WTC11 (cell line): ENCODE measurements at regions not wholly inside any gene's neighbourhood (a gene's known extent, or its start where the extent isn't known, plus 50 kb on each side); places are given as distances from the start of the nearest gene placed in this dataset.

Experiments used
- ATAC-seq: fragments of 200-7000 bp; cut with Tn5 transposase; 2 replicates; pipeline ENCODE4 v1.10.0; 2021; ENCODE audit warnings: mild to moderate bottlenecking, moderate library complexity
- CTCF ChIA-PET: fragments of 300-600 bp; sonication (Branson Sonifier 250); formaldehyde crosslinking; loops from one replicate; lab custom pipeline; 2021; ENCODE audit warnings: antibody characterized with exemption; lab: Charles Lee
- POLR2A ChIA-PET: fragments of 350-600 bp; sonication (Branson Sonifier 250); formaldehyde crosslinking; loops from one replicate; lab custom pipeline; 2021; ENCODE audit warnings: antibody characterized with exemption; lab: Charles Lee
- DNase-seq: peaks from one replicate; pipeline ENCODE4 v3.0.0; 2021; ENCODE audit warnings: low spot score
- H3K27ac Mint-ChIP-seq: 2 replicates; pipeline ENCODE4 v1.8.0; 2021; ENCODE audit warnings: mixed read lengths
- H3K27me3 Mint-ChIP-seq: 2 replicates; pipeline ENCODE4 v1.8.0; 2021; ENCODE audit warnings: low read depth, mild to moderate bottlenecking, moderate library complexity, mixed read lengths
- H3K36me3 Mint-ChIP-seq: 2 replicates; pipeline ENCODE4 v1.8.0; 2021; ENCODE audit warnings: mixed read lengths
- H3K4me1 Mint-ChIP-seq: 2 replicates; pipeline ENCODE4 v1.8.0; 2022; ENCODE audit warnings: mixed read lengths
- H3K4me3 Mint-ChIP-seq: 2 replicates; pipeline ENCODE4 v1.8.0; 2021; ENCODE audit warnings: mild to moderate bottlenecking, moderate library complexity, mixed read lengths
- H3K9me3 Mint-ChIP-seq: 2 replicates; pipeline ENCODE4 v1.8.0; 2021; ENCODE audit warnings: mixed read lengths
- CBFB ChIP-seq: sonication (generic); formaldehyde crosslinking; IDR thresholded peaks from 2 replicates; pipeline ENCODE4 v1.8.1; 2022; ENCODE audit warnings: mild to moderate bottlenecking, low read depth, missing genetic modification reagents
- FOXK1 ChIP-seq: sonication (generic); formaldehyde crosslinking; IDR thresholded peaks from 2 replicates; pipeline ENCODE4 v1.8.0; 2022; ENCODE audit warnings: mild to moderate bottlenecking, moderate library complexity, missing genetic modification reagents
- JAZF1 ChIP-seq: fragments of 250-450 bp; sonication (Bioruptor Pico); IDR thresholded peaks from 2 replicates; pipeline ENCODE4 v1.9.0; 2021; ENCODE audit warnings: moderate library complexity, mild to moderate bottlenecking, inconsistent platforms
- MXD4 ChIP-seq: fragments of 250-450 bp; sonication (Bioruptor Pico); IDR thresholded peaks from 2 replicates; pipeline ENCODE4 v1.8.0; 2021; ENCODE audit warnings: mild to moderate bottlenecking, moderate library complexity, borderline replicate concordance
- NFE2L1 ChIP-seq: sonication (generic); formaldehyde crosslinking; IDR thresholded peaks from 2 replicates; pipeline ENCODE4 v1.8.1; 2023; ENCODE audit warnings: missing genetic modification reagents
- NR1H2 ChIP-seq: sonication (generic); formaldehyde crosslinking; IDR thresholded peaks from 2 replicates; pipeline ENCODE4 v1.9.0; 2021; ENCODE audit warnings: mild to moderate bottlenecking, moderate library complexity, missing genetic modification reagents
- RELA ChIP-seq: sonication (generic); formaldehyde crosslinking; IDR thresholded peaks from 2 replicates; pipeline ENCODE4 v1.8.1; 2022; ENCODE audit warnings: missing genetic modification reagents, mild to moderate bottlenecking, borderline replicate concordance
- SOX15 ChIP-seq: fragments of 250-450 bp; sonication (Bioruptor Pico); IDR thresholded peaks from 2 replicates; pipeline ENCODE4 v1.9.0; 2021; ENCODE audit warnings: mild to moderate bottlenecking
- ZNF263 ChIP-seq: sonication (generic); formaldehyde crosslinking; IDR thresholded peaks from 2 replicates; pipeline ENCODE4 v1.8.1; 2022; ENCODE audit warnings: low read depth, mild to moderate bottlenecking, moderate library complexity, missing genetic modification reagents
- ZNF396 ChIP-seq: fragments of 250-450 bp; sonication (Bioruptor Pico); IDR thresholded peaks from 2 replicates; pipeline ENCODE4 v1.8.0; 2021; ENCODE audit warnings: mild to moderate bottlenecking, moderate library complexity, borderline replicate concordance
- TF ChIP-seq, protein P1 (sequence below): sonication (generic); formaldehyde crosslinking; IDR thresholded peaks from 2 replicates; pipeline ENCODE4 v1.8.0; 2022; ENCODE audit warnings: missing genetic modification reagents
- TF ChIP-seq, protein P2 (sequence below): sonication (generic); formaldehyde crosslinking; IDR thresholded peaks from 2 replicates; pipeline ENCODE4 v1.8.1; 2022; ENCODE audit warnings: low read depth, mild to moderate bottlenecking, moderate library complexity, missing genetic modification reagents, borderline replicate concordance
- TF ChIP-seq, protein P3 (sequence below): sonication (generic); formaldehyde crosslinking; IDR thresholded peaks from 2 replicates; pipeline ENCODE4 v1.8.0; 2022; ENCODE audit warnings: mild to moderate bottlenecking, missing genetic modification reagents
- TF ChIP-seq, protein P4 (sequence below): fragments of 250-450 bp; sonication (Bioruptor Pico); IDR thresholded peaks from 2 replicates; pipeline ENCODE4 v2.1.2; 2022; ENCODE audit warnings: mild to moderate bottlenecking, moderate library complexity
- TF ChIP-seq, protein P5 (sequence below): fragments of 200-600 bp; IDR thresholded peaks from 2 replicates; pipeline ENCODE4 v1.8.0; 2022; ENCODE audit warnings: antibody characterized with exemption
- TF ChIP-seq, protein P6 (sequence below): fragments of 250-450 bp; sonication (Bioruptor Pico); IDR thresholded peaks from 2 replicates; pipeline ENCODE4 v1.9.0; 2021; ENCODE audit warnings: moderate library complexity, mild to moderate bottlenecking, inconsistent platforms, borderline replicate concordance
- TF ChIP-seq, protein P7 (sequence below): sonication (generic); formaldehyde crosslinking; IDR thresholded peaks from 2 replicates; pipeline ENCODE4 v1.8.1; 2022; ENCODE audit warnings: missing genetic modification reagents, borderline replicate concordance
- TF ChIP-seq, protein P8 (sequence below): sonication (generic); formaldehyde crosslinking; IDR thresholded peaks from 2 replicates; pipeline ENCODE4 v1.8.0; 2023; ENCODE audit warnings: mild to moderate bottlenecking, missing genetic modification reagents

DNA sequence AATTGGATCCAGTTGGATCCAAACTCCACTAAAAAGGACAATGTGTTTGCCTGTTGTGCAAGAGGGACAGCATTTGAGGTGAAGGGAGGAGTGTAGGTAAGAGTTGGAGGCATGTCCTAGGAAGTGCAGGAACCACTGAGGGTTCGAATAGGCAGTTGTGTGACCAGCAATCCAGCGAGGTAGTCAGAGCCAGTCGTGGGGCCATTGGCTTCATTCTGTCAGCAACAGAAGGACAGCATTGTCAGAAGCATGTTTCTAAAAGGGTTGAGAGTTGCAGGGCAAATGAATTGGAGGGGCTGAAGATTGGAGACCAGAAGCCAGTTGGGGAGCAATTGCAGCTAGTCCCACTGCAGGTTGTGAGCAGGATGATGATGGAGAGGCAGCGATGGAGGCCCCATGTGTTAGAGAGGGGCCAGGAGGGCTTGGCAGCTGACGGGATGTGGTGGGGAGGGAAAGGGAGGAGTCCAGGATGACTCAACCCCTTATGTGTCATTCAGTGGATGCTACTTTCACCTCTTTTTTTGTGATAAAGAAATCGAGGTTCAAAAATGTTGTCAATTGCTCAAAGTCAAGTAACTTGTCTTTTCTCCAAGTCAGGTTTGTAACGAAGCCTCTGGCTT, 96.7 kb upstream of the SIX3 start (continued):
- TF ChIP-seq, protein P1, sequence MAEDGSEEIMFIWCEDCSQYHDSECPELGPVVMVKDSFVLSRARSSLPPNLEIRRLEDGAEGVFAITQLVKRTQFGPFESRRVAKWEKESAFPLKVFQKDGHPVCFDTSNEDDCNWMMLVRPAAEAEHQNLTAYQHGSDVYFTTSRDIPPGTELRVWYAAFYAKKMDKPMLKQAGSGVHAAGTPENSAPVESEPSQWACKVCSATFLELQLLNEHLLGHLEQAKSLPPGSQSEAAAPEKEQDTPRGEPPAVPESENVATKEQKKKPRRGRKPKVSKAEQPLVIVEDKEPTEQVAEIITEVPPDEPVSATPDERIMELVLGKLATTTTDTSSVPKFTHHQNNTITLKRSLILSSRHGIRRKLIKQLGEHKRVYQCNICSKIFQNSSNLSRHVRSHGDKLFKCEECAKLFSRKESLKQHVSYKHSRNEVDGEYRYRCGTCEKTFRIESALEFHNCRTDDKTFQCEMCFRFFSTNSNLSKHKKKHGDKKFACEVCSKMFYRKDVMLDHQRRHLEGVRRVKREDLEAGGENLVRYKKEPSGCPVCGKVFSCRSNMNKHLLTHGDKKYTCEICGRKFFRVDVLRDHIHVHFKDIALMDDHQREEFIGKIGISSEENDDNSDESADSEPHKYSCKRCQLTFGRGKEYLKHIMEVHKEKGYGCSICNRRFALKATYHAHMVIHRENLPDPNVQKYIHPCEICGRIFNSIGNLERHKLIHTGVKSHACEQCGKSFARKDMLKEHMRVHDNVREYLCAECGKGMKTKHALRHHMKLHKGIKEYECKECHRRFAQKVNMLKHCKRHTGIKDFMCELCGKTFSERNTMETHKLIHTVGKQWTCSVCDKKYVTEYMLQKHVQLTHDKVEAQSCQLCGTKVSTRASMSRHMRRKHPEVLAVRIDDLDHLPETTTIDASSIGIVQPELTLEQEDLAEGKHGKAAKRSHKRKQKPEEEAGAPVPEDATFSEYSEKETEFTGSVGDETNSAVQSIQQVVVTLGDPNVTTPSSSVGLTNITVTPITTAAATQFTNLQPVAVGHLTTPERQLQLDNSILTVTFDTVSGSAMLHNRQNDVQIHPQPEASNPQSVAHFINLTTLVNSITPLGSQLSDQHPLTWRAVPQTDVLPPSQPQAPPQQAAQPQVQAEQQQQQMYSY (CRISPR knock-in tag): no peak
- TF ChIP-seq, protein P2, sequence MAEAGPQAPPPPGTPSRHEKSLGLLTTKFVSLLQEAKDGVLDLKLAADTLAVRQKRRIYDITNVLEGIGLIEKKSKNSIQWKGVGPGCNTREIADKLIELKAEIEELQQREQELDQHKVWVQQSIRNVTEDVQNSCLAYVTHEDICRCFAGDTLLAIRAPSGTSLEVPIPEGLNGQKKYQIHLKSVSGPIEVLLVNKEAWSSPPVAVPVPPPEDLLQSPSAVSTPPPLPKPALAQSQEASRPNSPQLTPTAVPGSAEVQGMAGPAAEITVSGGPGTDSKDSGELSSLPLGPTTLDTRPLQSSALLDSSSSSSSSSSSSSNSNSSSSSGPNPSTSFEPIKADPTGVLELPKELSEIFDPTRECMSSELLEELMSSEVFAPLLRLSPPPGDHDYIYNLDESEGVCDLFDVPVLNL: no peak
- TF ChIP-seq SOX15: no peak
- TF ChIP-seq, all 79 proteins: peak for 0

DNA sequence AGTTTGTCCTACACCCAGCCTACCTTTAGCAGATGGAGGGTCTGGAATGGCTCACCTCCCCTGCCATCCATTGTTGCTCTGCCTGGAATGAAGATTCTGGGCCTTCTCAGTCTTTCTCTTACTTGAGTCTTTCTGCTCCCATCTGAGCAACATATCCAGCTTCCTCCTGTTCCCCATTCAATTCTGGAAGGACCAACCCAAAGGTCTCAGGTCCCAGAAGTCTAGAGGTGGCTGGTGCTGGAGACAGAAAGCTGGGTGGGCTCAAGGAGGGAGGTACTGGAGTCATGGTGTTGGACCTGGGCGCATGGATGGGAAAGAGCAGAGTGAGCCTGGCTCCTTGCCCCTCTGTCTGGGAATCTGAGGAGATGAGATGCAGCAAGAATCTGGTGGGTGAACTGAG, 93.5 kb upstream of the SIX3 start:
- Mint-ChIP-seq H3K36me3 (no peaks in the 10 kb centered on the region), H3K4me1 (no peaks in the 10 kb centered on the region), H3K9me3 (no peaks in the 10 kb centered on the region), H3K4me3 (no peak overlapping the region), H3K27me3 (peaks cover 5% of the 10 kb centered on the region), H3K27ac (no peak overlapping the region)
- ATAC-seq (no peak), DNase-seq (no peak)
- CTCF ChIA-PET: no interaction called here
- TF ChIP-seq, protein P3, sequence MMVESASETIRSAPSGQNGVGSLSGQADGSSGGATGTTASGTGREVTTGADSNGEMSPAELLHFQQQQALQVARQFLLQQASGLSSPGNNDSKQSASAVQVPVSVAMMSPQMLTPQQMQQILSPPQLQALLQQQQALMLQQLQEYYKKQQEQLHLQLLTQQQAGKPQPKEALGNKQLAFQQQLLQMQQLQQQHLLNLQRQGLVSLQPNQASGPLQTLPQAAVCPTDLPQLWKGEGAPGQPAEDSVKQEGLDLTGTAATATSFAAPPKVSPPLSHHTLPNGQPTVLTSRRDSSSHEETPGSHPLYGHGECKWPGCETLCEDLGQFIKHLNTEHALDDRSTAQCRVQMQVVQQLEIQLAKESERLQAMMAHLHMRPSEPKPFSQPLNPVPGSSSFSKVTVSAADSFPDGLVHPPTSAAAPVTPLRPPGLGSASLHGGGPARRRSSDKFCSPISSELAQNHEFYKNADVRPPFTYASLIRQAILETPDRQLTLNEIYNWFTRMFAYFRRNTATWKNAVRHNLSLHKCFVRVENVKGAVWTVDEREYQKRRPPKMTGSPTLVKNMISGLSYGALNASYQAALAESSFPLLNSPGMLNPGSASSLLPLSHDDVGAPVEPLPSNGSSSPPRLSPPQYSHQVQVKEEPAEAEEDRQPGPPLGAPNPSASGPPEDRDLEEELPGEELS (CRISPR knock-in tag): no peak
- no peak for TF ChIP-seq FOXK1
- TF ChIP-seq, protein P4, sequence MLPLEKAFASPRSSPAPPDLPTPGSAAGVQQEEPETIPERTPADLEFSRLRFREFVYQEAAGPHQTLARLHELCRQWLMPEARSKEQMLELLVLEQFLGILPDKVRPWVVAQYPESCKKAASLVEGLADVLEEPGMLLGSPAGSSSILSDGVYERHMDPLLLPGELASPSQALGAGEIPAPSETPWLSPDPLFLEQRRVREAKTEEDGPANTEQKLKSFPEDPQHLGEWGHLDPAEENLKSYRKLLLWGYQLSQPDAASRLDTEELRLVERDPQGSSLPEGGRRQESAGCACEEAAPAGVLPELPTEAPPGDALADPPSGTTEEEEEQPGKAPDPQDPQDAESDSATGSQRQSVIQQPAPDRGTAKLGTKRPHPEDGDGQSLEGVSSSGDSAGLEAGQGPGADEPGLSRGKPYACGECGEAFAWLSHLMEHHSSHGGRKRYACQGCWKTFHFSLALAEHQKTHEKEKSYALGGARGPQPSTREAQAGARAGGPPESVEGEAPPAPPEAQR (CRISPR knock-in tag): no peak
- no peak for TF ChIP-seq RELA
- TF ChIP-seq, protein P5, sequence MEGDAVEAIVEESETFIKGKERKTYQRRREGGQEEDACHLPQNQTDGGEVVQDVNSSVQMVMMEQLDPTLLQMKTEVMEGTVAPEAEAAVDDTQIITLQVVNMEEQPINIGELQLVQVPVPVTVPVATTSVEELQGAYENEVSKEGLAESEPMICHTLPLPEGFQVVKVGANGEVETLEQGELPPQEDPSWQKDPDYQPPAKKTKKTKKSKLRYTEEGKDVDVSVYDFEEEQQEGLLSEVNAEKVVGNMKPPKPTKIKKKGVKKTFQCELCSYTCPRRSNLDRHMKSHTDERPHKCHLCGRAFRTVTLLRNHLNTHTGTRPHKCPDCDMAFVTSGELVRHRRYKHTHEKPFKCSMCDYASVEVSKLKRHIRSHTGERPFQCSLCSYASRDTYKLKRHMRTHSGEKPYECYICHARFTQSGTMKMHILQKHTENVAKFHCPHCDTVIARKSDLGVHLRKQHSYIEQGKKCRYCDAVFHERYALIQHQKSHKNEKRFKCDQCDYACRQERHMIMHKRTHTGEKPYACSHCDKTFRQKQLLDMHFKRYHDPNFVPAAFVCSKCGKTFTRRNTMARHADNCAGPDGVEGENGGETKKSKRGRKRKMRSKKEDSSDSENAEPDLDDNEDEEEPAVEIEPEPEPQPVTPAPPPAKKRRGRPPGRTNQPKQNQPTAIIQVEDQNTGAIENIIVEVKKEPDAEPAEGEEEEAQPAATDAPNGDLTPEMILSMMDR: no peak
- no peak for TF ChIP-seq NR1H2 (CRISPR knock-in tag)
- no peak for TF ChIP-seq ZNF263 (CRISPR knock-in tag)
- TF ChIP-seq NFE2L1 (CRISPR knock-in tag): no peak
- TF ChIP-seq ZNF396 (CRISPR knock-in tag): no peak
- TF ChIP-seq, protein P6, sequence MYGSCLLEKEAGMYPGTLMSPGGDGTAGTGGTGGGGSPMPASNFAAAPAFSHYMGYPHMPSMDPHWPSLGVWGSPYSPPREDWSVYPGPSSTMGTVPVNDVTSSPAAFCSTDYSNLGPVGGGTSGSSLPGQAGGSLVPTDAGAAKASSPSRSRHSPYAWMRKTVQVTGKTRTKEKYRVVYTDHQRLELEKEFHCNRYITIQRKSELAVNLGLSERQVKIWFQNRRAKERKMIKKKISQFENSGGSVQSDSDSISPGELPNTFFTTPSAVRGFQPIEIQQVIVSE (CRISPR knock-in tag): no peak
- TF ChIP-seq MXD4 (CRISPR knock-in tag): no peak
- no peak for TF ChIP-seq CBFB (CRISPR knock-in tag)
- TF ChIP-seq, protein P7, sequence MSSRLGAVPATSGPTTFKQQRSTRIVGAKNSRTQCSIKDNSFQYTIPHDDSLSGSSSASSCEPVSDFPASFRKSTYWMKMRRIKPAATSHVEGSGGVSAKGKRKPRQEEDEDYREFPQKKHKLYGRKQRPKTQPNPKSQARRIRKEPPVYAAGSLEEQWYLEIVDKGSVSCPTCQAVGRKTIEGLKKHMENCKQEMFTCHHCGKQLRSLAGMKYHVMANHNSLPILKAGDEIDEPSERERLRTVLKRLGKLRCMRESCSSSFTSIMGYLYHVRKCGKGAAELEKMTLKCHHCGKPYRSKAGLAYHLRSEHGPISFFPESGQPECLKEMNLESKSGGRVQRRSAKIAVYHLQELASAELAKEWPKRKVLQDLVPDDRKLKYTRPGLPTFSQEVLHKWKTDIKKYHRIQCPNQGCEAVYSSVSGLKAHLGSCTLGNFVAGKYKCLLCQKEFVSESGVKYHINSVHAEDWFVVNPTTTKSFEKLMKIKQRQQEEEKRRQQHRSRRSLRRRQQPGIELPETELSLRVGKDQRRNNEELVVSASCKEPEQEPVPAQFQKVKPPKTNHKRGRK: no peak
- TF ChIP-seq JAZF1 (CRISPR knock-in tag): no peak
- TF ChIP-seq, protein P8, sequence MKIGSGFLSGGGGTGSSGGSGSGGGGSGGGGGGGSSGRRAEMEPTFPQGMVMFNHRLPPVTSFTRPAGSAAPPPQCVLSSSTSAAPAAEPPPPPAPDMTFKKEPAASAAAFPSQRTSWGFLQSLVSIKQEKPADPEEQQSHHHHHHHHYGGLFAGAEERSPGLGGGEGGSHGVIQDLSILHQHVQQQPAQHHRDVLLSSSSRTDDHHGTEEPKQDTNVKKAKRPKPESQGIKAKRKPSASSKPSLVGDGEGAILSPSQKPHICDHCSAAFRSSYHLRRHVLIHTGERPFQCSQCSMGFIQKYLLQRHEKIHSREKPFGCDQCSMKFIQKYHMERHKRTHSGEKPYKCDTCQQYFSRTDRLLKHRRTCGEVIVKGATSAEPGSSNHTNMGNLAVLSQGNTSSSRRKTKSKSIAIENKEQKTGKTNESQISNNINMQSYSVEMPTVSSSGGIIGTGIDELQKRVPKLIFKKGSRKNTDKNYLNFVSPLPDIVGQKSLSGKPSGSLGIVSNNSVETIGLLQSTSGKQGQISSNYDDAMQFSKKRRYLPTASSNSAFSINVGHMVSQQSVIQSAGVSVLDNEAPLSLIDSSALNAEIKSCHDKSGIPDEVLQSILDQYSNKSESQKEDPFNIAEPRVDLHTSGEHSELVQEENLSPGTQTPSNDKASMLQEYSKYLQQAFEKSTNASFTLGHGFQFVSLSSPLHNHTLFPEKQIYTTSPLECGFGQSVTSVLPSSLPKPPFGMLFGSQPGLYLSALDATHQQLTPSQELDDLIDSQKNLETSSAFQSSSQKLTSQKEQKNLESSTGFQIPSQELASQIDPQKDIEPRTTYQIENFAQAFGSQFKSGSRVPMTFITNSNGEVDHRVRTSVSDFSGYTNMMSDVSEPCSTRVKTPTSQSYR (CRISPR knock-in tag): no peak
- POLR2A ChIA-PET: no interaction called here
